GM12878 (cell line): ENCODE measurements at regions not wholly inside any gene's neighbourhood (a gene's known extent, or its start where the extent isn't known, plus 50 kb on each side); places are given as distances from the start of the nearest gene placed in this dataset.

Experiments used
- ASH2L ChIP-seq: fragments of 300-600, 200-600 bp; sonication (generic); IDR thresholded peaks from 2 replicates; pipeline ENCODE4 v1.6.1; 2017; ENCODE audit warnings: low read depth, mild to moderate bottlenecking, borderline replicate concordance
- BACH1 ChIP-seq: fragments of 450-650 bp; IDR thresholded peaks from 2 replicates; pipeline ENCODE4 v1.6.1; 2017; ENCODE audit warnings: mild to moderate bottlenecking, borderline replicate concordance
- BCL11A ChIP-seq: IDR thresholded peaks from 2 replicates; pipeline ENCODE4 v1.6.1; 2011; ENCODE audit warnings: low read depth, low read length
- CHD2 ChIP-seq: IDR thresholded peaks from 2 replicates; pipeline ENCODE4 v1.6.1; 2011; ENCODE audit warnings: low read depth, low read length, improper control_type of control experiment, borderline replicate concordance
- FOS ChIP-seq: IDR thresholded peaks from 3 replicates; pipeline ENCODE4 v1.6.1; 2011; ENCODE audit warnings: borderline replicate concordance; ENCODE audit not compliant: insufficient read length; ENCODE audit errors: extremely low read depth
- FOXM1 ChIP-seq: IDR thresholded peaks from 2 replicates; pipeline ENCODE4 v1.6.1; 2012; ENCODE audit warnings: low read depth, mild to moderate bottlenecking, inconsistent platforms, low read length, moderate library complexity
- GATAD2B ChIP-seq: fragments of 450-650 bp; conservative IDR thresholded peaks from 2 replicates; pipeline ENCODE4 v1.6.1; 2017; ENCODE audit warnings: low read depth, mild to moderate bottlenecking, moderate library complexity
- IRF4 ChIP-seq: IDR thresholded peaks from 2 replicates; pipeline ENCODE4 v1.6.1; 2011; ENCODE audit warnings: low read depth, low read length
- NBN ChIP-seq: fragments of 450-650 bp; IDR thresholded peaks from 2 replicates; pipeline ENCODE4 v1.6.1; 2016
- NFYA ChIP-seq: IDR thresholded peaks from 2 replicates; pipeline ENCODE4 v1.6.1; 2011; ENCODE audit warnings: low read depth, mild to moderate bottlenecking, low read length, improper control_type of control experiment, borderline replicate concordance
- PAX8 ChIP-seq: fragments of 450-650 bp; IDR thresholded peaks from 2 replicates; pipeline ENCODE4 v1.6.1; 2017; ENCODE audit warnings: mild to moderate bottlenecking, moderate library complexity
- PKNOX1 ChIP-seq: fragments of 450-650 bp; IDR thresholded peaks from 2 replicates; pipeline ENCODE4 v1.6.1; 2016; ENCODE audit warnings: mild to moderate bottlenecking
- POLR2AphosphoS2 ChIP-seq: IDR thresholded peaks from 2 replicates; pipeline ENCODE4 v1.6.1; 2011; ENCODE audit warnings: low read depth, mild to moderate bottlenecking, low read length, improper control_type of control experiment, moderate library complexity
- RAD21 ChIP-seq: IDR thresholded peaks from 2 replicates; pipeline ENCODE4 v1.6.1; 2011; ENCODE audit warnings: mild to moderate bottlenecking, low read depth, low read length, moderate library complexity; ENCODE audit not compliant: insufficient read depth
- SMC3 ChIP-seq: IDR thresholded peaks from 2 replicates; pipeline ENCODE4 v1.6.1; 2011; ENCODE audit warnings: low read length, improper control_type of control experiment, borderline replicate concordance
- STAT3 ChIP-seq: IDR thresholded peaks from 2 replicates; pipeline ENCODE4 v1.6.1; 2011; ENCODE audit warnings: low read depth, low read length, improper control_type of control experiment
- TAF1 ChIP-seq: IDR thresholded peaks from 2 replicates; pipeline ENCODE4 v1.6.1; 2011; ENCODE audit warnings: mild to moderate bottlenecking, low read depth, low read length, borderline replicate concordance
- TCF12 ChIP-seq: IDR thresholded peaks from 2 replicates; pipeline ENCODE4 v1.6.1; 2011; ENCODE audit warnings: low read depth, mild to moderate bottlenecking, low read length
- TCF3 ChIP-seq: IDR thresholded peaks from 2 replicates; pipeline ENCODE4 v1.6.1; 2012; ENCODE audit warnings: low read depth, mild to moderate bottlenecking, low read length, borderline replicate concordance; ENCODE audit not compliant: insufficient read depth
- WRNIP1 ChIP-seq: IDR thresholded peaks from 2 replicates; pipeline ENCODE4 v1.6.1; 2011; ENCODE audit warnings: low read depth, low read length, improper control_type of control experiment, borderline replicate concordance
- ZBTB40 ChIP-seq: fragments of 450-650 bp; IDR thresholded peaks from 2 replicates; pipeline ENCODE4 v1.6.1; 2016; ENCODE audit warnings: mild to moderate bottlenecking, moderate library complexity, borderline replicate concordance
- ZZZ3 ChIP-seq: IDR thresholded peaks from 2 replicates; pipeline ENCODE4 v1.6.1; 2011; ENCODE audit warnings: low read depth; ENCODE audit not compliant: control insufficient read depth, insufficient read length
- TF ChIP-seq, protein P1 (sequence below): fragments of 450-650 bp; IDR thresholded peaks from 2 replicates; pipeline ENCODE4 v1.6.1; 2018; ENCODE audit warnings: borderline replicate concordance, mild to moderate bottlenecking; ENCODE audit not compliant: partially characterized antibody

GRCh38 chr3:144437989-144438388, 466.4 kb downstream of the DIPK2A start (continued):
- TF ChIP-seq WRNIP1 (no peak), STAT3 (no peak), ZBTB40 (no peak), NFYA (no peak), ASH2L (no peak), IRF4 (0 out of 2 replicates have a peak, but pooled peaks have one; percentile 22), ZZZ3 (no peak), RAD21 (no peak), TCF3 (no peak), FOS (no peak), BACH1 (no peak), PKNOX1 (no peak), PAX8 (no peak), TAF1 (no peak), GATAD2B (0 out of 2 replicates have a peak, but pooled peaks have one; percentile 41), CHD2 (no peak), SMC3 (no peak), FOXM1 (no peak), TCF12 (peak; percentile 30; the same call in 1 of the 2 replicates), BCL11A (no peak), NBN (no peak), POLR2AphosphoS2 (no peak)
- TF ChIP-seq, protein P1, sequence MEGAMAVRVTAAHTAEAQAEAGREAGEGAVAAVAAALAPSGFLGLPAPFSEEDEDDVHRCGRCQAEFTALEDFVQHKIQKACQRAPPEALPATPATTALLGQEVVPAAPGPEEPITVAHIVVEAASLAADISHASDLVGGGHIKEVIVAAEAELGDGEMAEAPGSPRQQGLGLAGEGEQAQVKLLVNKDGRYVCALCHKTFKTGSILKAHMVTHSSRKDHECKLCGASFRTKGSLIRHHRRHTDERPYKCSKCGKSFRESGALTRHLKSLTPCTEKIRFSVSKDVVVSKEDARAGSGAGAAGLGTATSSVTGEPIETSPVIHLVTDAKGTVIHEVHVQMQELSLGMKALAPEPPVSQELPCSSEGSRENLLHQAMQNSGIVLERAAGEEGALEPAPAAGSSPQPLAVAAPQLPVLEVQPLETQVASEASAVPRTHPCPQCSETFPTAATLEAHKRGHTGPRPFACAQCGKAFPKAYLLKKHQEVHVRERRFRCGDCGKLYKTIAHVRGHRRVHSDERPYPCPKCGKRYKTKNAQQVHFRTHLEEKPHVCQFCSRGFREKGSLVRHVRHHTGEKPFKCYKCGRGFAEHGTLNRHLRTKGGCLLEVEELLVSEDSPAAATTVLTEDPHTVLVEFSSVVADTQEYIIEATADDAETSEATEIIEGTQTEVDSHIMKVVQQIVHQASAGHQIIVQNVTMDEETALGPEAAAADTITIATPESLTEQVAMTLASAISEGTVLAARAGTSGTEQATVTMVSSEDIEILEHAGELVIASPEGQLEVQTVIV, result no peak
